GM12878 (cell line): ENCODE measurements at regions not wholly inside any gene's neighbourhood (a gene's known extent, or its start where the extent isn't known, plus 50 kb on each side); places are given as distances from the start of the nearest gene placed in this dataset.

Experiments
- ATAC-seq: fragments of 200-7000 bp; cut with Tn5 transposase; 3 replicates; pipeline ENCODE4 v1.9.1; 2020; ENCODE audit warnings: mild to moderate bottlenecking, moderate library complexity
- BruUV-seq: library from RNA; stranded (reverse); fragments of 400-500 nt; replicated peaks from 2 replicates; lab custom pipeline; 2021; lab: Mats Ljungman, UMichigan
- CTCF ChIA-PET: fragments of 300-600 bp; sonication (Branson Sonifier 250); formaldehyde crosslinking; extraction: SDS; loops from one replicate; lab custom pipeline; 2021; ENCODE audit warnings: inconsistent platforms; lab: Yijun Ruan, JAX
- POLR2A ChIA-PET: fragments of 350-600 bp; formaldehyde crosslinking; extraction: SDS; loops from one replicate; lab custom pipeline; 2021; ENCODE audit warnings: inconsistent platforms; lab: Charles Lee
- RAD21 ChIA-PET: fragments of 300-600 bp; sonication (Branson Sonifier 250); formaldehyde crosslinking; loops from one replicate; lab custom pipeline; 2023; ENCODE audit warnings: antibody characterized with exemption; ENCODE audit not compliant: unreplicated experiment; lab: Charles Lee
- SMC1A ChIA-PET: fragments of 300-600 bp; sonication (Branson Sonifier 250); formaldehyde crosslinking; loops from one replicate; lab custom pipeline; 2023; ENCODE audit not compliant: unreplicated experiment, uncharacterized antibody; lab: Charles Lee
- DNase-seq: peaks from one replicate; pipeline ENCODE4 v3.0.0-alpha.2; 2011; ENCODE audit warnings: low read depth, low spot score
- FAIRE-seq: peaks from 3 replicates; lab custom pipeline; 2011; peaks lifted over from hg19 to GRCh38; lab: Jason Lieb, UNC
- H2AFZ ChIP-seq: 2 replicates; pipeline ENCODE4 v1.6.0; 2011; ENCODE audit warnings: low read depth, low read length, control low read depth; ENCODE audit not compliant: control insufficient read depth
- H3K27ac ChIP-seq: 2 replicates; pipeline ENCODE4 v1.5.1; 2011; ENCODE audit warnings: control low read depth; ENCODE audit not compliant: control insufficient read depth, insufficient read depth
- H3K27me3 ChIP-seq, 2 experiments: replicated peaks in 1 of 2; 2 replicates each; pipeline versions ENCODE4 v1.6.0 to v1.6.1; 2011; ENCODE audit warnings: low read length in 1 of 2; ENCODE audit not compliant: control insufficient read depth in 2 of 2, insufficient read depth in 2 of 2
- H3K36me3 ChIP-seq, 2 experiments: 2 replicates each; pipeline ENCODE4 v1.5.1; 2011; ENCODE audit warnings: low read length in 1 of 2; ENCODE audit not compliant: control insufficient read depth in 2 of 2, insufficient read depth in 2 of 2
- H3K4me1 ChIP-seq: 2 replicates; pipeline ENCODE4 v1.6.1; 2011; ENCODE audit warnings: mild to moderate bottlenecking, low read length, moderate library complexity, mixed read lengths; ENCODE audit not compliant: control insufficient read depth, insufficient read depth
- H3K4me2 ChIP-seq: 2 replicates; pipeline ENCODE4 v1.6.0; 2011; ENCODE audit warnings: control low read depth; ENCODE audit not compliant: control insufficient read depth, insufficient read depth
- H3K4me3 ChIP-seq: fragments of 200-600 bp; sonication (generic); 2 replicates; pipeline ENCODE4 v1.5.1; 2016
- H3K79me2 ChIP-seq: 2 replicates; pipeline ENCODE4 v1.6.0; 2011; ENCODE audit warnings: low read length; ENCODE audit not compliant: control insufficient read depth, insufficient read depth
- H3K9ac ChIP-seq: 2 replicates; pipeline ENCODE4 v1.8.0; 2011; ENCODE audit warnings: low read length, control low read depth, mixed read lengths; ENCODE audit not compliant: control insufficient read depth, insufficient read depth
- H3K9me3 ChIP-seq: replicated peaks from 3 replicates; pipeline ENCODE4 v1.5.1; 2011; ENCODE audit warnings: mild to moderate bottlenecking, low read length; ENCODE audit not compliant: control insufficient read depth, insufficient read depth
- H4K20me1 ChIP-seq: 2 replicates; pipeline ENCODE4 v1.6.0; 2011; ENCODE audit not compliant: control insufficient read depth, insufficient read depth
- GATAD2B ChIP-seq: fragments of 450-650 bp; conservative IDR thresholded peaks from 2 replicates; pipeline ENCODE4 v1.6.1; 2017; ENCODE audit warnings: low read depth, mild to moderate bottlenecking, moderate library complexity
- IRF4 ChIP-seq: IDR thresholded peaks from 2 replicates; pipeline ENCODE4 v1.6.1; 2011; ENCODE audit warnings: low read depth, low read length
- MLLT1 ChIP-seq: fragments of 450-650 bp; IDR thresholded peaks from 2 replicates; pipeline ENCODE4 v1.6.1; 2016; ENCODE audit warnings: mild to moderate bottlenecking
- RELB ChIP-seq: fragments of 450-650 bp; IDR thresholded peaks from 2 replicates; pipeline ENCODE4 v1.6.1; 2017; ENCODE audit warnings: low read depth, mild to moderate bottlenecking, moderate library complexity
- ZBTB33 ChIP-seq: fragments of 450-650 bp; IDR thresholded peaks from 2 replicates; pipeline ENCODE4 v1.6.1; 2017; ENCODE audit warnings: mild to moderate bottlenecking
- WGBS: methylation state at CpG from one replicate; pipeline ENCODE4 v1.1.6; 2016; ENCODE audit warnings: low lambda C conversion rate; ENCODE audit not compliant: insufficient replicate concordance, insufficient coverage; ENCODE audit errors: missing lambda C conversion rate; 5-methylcytosine and 5-hydroxymethylcytosine counted together
- in situ Hi-C: fragments of 300-500 bp; cut with MboI; formaldehyde crosslinking; loops from 9 replicates; pipeline ENCODE4 v1.14.3; 2018; ENCODE audit warnings: mixed read lengths
- intact Hi-C: fragments of 100-400 bp; cut with micrococcal nuclease; formaldehyde crosslinking; loops from one replicate; pipeline ENCODE4 v1.14.2; 2022; ENCODE audit not compliant: unreplicated experiment

- intact Hi-C loops, result loop anchor here (1.0 to 10.0 kb wide), 3 partner anchors 593 to 882 kb away; no protein-coding TSS in a partner anchor
- Histone ChIP-seq H3K27me3 (no peaks in the 10 kb centered on the region), H4K20me1 (no peaks in the 10 kb centered on the region), H3K9me3 (no peaks in the 10 kb centered on the region), H3K36me3 (no peaks in the 10 kb centered on the region), H3K4me1 (peaks cover 46% of the 10 kb centered on the region), H3K4me2 (peak overlapping the region; percentile 74; the same call in 1 of the 2 replicates), H3K79me2 (no peaks in the 10 kb centered on the region), H2AFZ (no peak overlapping the region), H3K4me3 (no peak overlapping the region), H3K27ac (peak overlapping the region; percentile 41; the same call in 1 of the 2 replicates), H3K9ac (no peak overlapping the region)
- WGBS, result 87% methylated on average over 6 of the region's 6 CpGs
- ATAC-seq (no peak), DNase-seq (no peak), FAIRE-seq (no peak)
- in situ Hi-C loops, result loop anchor here (5.0 to 10.0 kb wide), 6 partner anchors 249 to 1019 kb away; partner anchors contain the start of gene HIVEP1
- CTCF ChIA-PET, result interaction anchor here (0.5 to 12.4 kb wide), 43 partner anchors 11 to 1025 kb away, joined by 3 to 403 read pairs (median 4); partner anchors contain the start of gene EDN1
- POLR2A ChIA-PET, result interaction anchor here (0.6 to 4.4 kb wide), 7 partner anchors 29 to 952 kb away, joined by 4 to 27 read pairs (median 5); partner anchors contain the start of gene EDN1
- no peak for TF ChIP-seq GATAD2B
- no peak for TF ChIP-seq ZBTB33
- TF ChIP-seq IRF4, result no peak
- no peak for TF ChIP-seq RELB
- TF ChIP-seq MLLT1, result peak; percentile 15; the same call in 1 of the 2 replicates
- RAD21 ChIA-PET, result interaction anchor here (0.6 to 11.7 kb wide), 27 partner anchors 11 to 1489 kb away, joined by 3 to 384 read pairs (median 5); partner anchors contain the start of gene EDN1
- no TSS peak for BruUV-seq
- SMC1A ChIA-PET, result interaction anchor here (0.6 to 11.1 kb wide), 32 partner anchors 9 to 1031 kb away, joined by 3 to 382 read pairs (median 5); partner anchors contain the start of gene EDN1
These were observed 110.0 kb upstream of the PHACTR1 start for GRCh38 chr6:12606616-12607015.
